Cardiac septum (tissue), 1 donor: ENCODE measurements at regions not wholly inside any gene's neighbourhood (a gene's known extent, or its start where the extent isn't known, plus 50 kb on each side); places are given as distances from the start of the nearest gene placed in this dataset.
"Not testable (repeated sequence)": the region's sequence is repeated elsewhere in the genome, so short reads cannot be mapped to it uniquely, and the experiment has no call there.

Experiments
- DNase-seq: peaks from one replicate; pipeline ENCODE4 v3.0.0-alpha.2; 2020; ENCODE audit warnings: low spot score
- intact Hi-C: fragments of 100-400 bp; cut with DNase I; formaldehyde crosslinking; loops from one replicate; pipeline ENCODE4 v1.14.0; 2022
- donor health status: DM: no; HTN: no; CAD: no.

GRCh38 chr9:108803428-108804065 lies 52.2 kb downstream of the ACTL7B start:
- DNase-seq, result no peak
- intact Hi-C loops, result no loop called here

GRCh38 chr9:108802967-108803366 lies 52.8 kb downstream of the ACTL7B start:
- DNase-seq, result no peak
- intact Hi-C loops, result no loop called here

- no peak for DNase-seq
- intact Hi-C loops, result no loop called here
These were observed 53.8 kb downstream of the ACTL7B start for GRCh38 chr9:108801949-108802348.

DNA sequence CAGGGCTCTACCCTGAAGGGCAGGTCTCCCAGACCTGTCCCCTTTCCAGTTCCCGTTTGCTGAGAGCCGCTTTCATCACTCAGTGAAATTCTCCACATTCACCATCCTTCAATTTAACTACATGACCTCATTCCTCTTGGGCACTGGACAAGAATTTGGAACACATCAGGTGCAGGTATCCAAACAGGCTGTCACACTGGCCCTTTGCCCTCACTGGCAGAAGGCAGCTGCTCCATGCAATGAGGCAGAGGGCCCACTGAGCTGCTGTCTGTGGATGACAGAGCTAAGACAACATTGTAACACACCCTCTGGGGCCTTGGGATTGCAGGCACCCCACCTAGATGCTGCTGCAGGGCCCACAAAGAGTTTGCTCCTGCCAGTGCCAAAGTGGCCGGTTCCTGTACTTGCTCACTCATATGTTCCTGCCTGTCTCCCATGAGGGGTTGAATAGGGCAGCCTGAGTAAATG lies 55.1 kb downstream of the ACTL7B start:
- intact Hi-C loops, result no loop called here
- no peak for DNase-seq

DNA sequence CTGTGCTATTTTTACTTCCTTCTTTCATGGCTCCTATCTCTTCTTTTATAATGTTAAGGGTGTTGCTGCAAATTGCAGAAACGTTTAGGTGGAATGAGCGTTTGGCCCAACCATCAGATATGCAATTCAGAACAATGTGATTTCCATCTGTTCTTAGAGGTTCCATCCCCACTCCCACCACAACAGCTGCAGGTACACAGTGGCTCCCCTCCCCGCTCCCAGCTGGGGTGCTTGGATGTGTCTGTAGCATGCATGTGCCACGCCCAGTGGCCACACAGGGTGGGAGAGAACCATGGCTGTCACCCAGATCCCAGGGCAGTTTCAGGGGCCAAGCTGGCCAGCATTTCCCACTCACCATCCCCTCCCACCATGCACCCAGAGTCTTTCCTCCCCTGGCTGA lies 62.2 kb downstream of the ACTL7B start:
- intact Hi-C loops, result no loop called here
- DNase-seq, result no peak

DNA sequence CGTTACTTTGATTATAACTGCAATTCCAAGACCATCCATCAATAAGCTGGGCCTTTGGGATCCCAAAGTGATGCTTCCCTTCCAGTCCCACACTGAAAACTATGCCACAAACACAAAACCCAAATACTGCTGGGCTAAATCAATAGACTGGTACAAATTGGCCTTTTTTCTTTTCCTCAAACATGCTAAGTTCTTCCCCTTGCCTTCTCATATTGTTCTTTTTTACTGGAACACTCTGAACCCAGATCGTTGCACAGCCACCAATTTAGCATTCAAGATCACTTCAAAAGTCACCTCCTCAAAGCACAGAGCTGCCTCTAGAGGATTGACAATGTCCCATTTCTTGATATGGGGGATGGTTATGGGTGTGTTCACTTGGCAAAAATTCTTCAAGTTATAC lies 66.0 kb downstream of the ACTL7B start:
- no peak for DNase-seq
- intact Hi-C loops, result no loop called here

DNA sequence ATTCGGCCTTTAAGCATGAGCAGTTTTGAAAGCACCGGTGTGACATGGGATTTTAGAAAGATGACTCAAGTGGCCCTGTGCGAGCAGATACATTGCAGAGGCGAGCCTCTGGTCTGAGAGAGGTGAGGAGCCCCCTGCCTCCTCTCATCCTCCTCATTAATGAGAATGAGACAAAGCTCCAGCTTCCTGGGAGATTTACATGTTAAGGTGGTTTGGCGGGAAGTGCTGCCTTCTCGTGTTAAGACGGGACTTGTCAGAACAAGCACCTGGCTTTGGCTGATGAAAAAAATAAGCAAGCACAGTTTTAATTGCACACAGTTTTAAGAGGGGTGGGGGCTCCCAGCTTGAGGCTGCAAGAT lies 68.1 kb downstream of the ACTL7B start:
- intact Hi-C loops, result no loop called here
- DNase-seq, result no peak

DNA sequence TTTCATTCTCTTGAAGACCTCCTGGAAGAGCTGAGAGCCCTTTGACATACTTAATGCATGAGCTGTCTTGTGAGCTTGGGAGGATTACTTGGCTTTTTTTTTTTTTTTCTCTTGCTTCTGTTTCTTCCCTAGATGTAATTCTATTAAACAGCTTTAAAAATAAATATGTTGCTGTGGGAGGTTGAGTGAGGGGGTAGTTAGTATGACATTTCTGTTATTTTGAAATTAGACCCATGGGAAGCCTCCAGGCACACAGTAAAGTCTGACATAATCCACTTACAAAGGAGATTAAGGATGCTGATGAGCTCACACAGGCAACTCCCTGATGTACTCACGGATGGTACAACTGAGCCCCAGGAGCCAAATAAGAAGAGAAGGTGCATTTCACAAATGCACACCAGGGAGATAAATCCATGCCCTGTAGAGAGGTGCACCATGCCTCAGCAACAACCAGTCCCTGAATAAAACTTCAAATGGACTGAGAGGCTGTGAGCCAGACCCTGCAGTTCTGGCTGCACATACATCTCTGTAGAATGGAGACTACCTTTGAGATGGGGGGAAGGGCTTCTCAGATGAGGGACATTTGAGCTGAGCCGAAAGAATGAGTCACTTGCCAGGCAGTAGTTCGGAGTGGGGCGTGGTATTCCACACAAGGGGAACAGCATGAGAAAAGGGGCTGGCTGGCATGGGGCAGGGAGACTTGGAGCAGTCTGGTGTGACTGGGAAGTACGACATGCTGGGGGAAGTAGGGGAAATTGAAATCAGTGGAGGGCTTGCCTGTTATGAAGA lies 68.7 kb downstream of the ACTL7B start:
- intact Hi-C loops, result no loop called here
- DNase-seq, result no peak

DNA sequence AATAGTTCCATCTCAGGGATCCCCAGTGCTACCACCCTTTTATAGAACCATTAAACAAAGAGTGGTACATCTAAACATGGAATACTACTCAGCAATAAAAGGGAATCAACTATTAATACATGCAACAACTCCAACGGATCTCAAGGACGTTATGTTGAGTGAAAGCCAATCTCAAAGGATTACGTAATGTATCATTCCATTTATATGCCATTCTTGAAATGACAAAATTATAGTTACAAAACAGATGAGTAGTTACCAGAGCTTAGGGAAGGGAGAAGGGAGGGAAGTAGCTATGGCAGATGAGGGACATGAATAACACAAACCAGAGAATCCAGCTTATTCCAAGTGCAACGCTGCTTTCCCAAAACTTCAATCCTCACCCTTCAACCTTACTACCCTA lies 69.5 kb downstream of the ACTL7B start:
- DNase-seq, result no peak
- intact Hi-C loops, result no loop called here

GRCh38 chr9:108784998-108785397 lies 70.8 kb downstream of the ACTL7B start:
- intact Hi-C loops, result no loop called here
- no peak for DNase-seq

- intact Hi-C loops, result no loop called here
- DNase-seq, result no peak
These were observed 71.9 kb downstream of the ACTL7B start for GRCh38 chr9:108783731-108784495.

DNA sequence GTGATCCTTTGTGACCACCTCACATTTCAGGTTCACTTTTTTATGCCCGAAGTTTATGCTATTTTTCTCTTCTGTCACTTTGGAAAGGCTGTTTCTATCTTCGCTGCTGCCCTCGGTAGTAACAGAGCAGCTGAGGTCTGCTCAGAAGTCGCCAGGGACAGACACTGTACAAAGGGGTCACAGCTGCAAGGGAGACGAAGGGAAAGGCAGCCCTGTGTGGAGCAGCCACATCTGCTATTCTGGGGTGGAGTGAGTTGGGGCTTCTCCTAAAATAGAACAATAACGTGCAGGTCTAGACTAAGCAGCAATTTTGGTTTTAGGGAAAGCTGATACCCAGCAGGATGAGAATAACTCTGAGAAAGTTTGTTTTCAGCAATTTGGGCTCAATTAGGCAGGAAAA lies 72.5 kb downstream of the ACTL7B start:
- no peak for DNase-seq
- intact Hi-C loops, result no loop called here

DNA sequence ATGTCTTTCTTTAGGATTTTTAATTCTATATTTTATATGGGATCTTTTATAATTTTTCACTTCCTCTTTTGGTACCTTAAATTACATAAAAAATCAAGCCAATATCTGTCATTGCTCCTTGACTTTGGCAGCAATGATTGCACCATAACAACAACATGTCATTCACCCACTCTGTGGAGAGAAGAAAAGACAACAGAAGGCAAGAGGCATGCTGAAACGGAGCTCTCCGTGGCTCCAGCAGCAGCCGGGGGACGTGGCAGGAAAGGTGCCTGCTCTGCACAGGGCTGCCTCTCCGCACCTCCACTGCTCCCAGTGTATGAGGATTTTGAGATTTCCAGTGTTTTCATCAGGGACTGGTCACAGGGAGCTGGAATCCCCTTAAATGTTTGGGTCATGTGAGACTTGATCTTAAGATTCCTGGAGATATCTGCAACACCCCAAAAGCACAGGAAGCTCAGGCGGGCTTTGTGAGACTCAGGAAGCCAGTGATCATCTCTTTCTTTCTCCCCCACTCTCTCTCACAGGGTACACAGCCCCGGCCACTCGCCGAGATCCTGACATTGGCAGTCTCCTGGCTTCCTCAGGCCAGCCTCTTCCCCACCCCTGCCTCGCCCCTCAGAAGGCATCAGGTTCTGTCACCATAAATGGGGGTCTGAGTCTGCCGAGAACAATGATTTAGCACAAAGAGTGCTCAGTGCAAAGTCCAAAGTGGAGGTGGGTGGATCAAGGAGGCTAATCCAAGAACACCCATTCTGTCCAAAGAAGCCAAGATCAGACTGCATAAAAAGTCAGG lies 74.6 kb downstream of the ACTL7B start:
- no peak for DNase-seq
- intact Hi-C loops, result no loop called here

DNA sequence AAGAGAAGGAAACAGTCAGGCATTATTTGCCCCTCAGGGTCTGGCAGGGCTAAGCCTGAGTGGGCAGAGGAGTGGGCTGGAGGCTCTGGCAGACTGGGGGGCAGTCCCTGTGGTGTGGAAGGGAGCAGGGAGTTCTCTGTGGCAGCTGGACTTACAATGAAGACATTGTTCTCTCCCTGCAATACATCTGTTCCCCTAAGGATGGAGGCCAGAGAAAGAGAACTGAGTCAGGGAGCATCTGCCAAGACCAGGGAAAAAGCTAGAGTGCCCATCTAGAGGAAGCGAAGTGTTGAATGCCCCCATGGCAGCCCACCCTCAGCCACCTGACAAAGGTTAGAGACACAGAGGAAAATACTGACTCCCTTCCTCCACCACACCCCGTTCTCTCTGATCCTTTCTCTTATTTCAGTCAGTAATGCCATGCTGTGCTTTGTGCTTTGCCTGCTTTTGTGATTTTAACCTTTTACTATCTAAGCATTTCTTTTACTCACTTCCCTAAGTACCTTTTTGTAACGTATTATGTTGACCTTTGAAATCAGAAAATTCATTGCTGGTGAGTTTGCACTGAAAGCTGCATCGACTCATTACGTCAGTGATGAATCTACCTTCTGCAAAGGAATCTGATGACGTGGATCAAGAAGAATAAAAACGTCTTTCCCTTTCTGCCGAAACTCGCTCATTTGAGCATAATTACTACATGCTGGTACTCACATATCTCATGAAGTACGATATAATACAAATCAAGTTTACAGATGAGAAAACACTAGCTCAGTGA lies 76.0 kb downstream of the ACTL7B start:
- no peak for DNase-seq
- intact Hi-C loops, result no loop called here

GRCh38 chr9:108776920-108777639 lies 78.7 kb downstream of the ACTL7B start:
- intact Hi-C loops, result no loop called here
- DNase-seq, result no peak

GRCh38 chr9:108775901-108776306 lies 79.9 kb downstream of the ACTL7B start:
- DNase-seq, result no peak
- intact Hi-C loops, result no loop called here

DNA sequence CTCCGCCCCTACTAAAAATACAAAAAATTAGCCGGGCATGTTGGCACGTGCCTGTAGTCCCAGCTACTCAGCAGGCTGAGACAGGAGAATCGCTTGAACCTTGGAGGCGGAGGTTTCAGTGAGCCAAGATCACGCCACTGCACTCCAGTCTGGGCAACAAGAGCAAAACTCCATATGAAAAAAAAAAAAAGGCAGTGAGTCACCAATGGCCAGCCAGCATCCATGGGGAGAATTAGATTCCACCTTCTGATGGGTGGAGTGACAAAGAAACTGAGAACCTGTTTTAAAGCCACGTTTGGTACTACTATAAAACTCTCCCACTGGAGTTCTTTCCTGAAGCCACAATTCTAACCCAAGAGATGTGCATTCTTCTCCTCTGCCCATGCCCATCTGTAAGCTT lies 81.7 kb downstream of the ACTL7B start:
- intact Hi-C loops, result not testable (repeated sequence)

GRCh38 chr9:108772301-108772894 lies 83.4 kb downstream of the ACTL7B start:
- intact Hi-C loops, result no loop called here
- DNase-seq, result no peak

More for the DNA sequence above, 81.7 kb downstream of the ACTL7B start:
- DNase-seq, result not testable (repeated sequence)
